GM12891 (cell line): ENCODE measurements at regions not wholly inside any gene's neighbourhood (a gene's known extent, or its start where the extent isn't known, plus 50 kb on each side); places are given as distances from the start of the nearest gene placed in this dataset.

ENCODE experiments used
- DNase-seq: peaks from one replicate; pipeline ENCODE4 v3.0.0; 2011; ENCODE audit warnings: low spot score; ENCODE audit not compliant: insufficient read length
- FAIRE-seq: peaks from 2 replicates; lab custom pipeline; 2011; peaks lifted over from hg19 to GRCh38; lab: Jason Lieb, UNC
- PAX5 ChIP-seq: IDR thresholded peaks from 2 replicates; pipeline ENCODE4 v1.6.1; 2011; ENCODE audit warnings: low read length, moderate library complexity, mild to moderate bottlenecking; ENCODE audit not compliant: insufficient read depth, severe bottlenecking
- POLR2A ChIP-seq: IDR thresholded peaks from 2 replicates; pipeline ENCODE4 v1.6.1; 2011; ENCODE audit warnings: low read depth, low read length, control low read depth
- POLR2AphosphoS5 ChIP-seq: IDR thresholded peaks from 2 replicates; pipeline ENCODE4 v1.6.1; 2011; ENCODE audit warnings: low read depth, low read length, control low read depth
- POU2F2 ChIP-seq: IDR thresholded peaks from 2 replicates; pipeline ENCODE4 v1.6.1; 2011; ENCODE audit warnings: low read depth, mild to moderate bottlenecking, control low read depth, low read length, moderate library complexity
- SPI1 ChIP-seq: IDR thresholded peaks from 2 replicates; pipeline ENCODE4 v1.6.1; 2011; ENCODE audit warnings: low read depth, low read length, control low read depth
- TAF1 ChIP-seq: IDR thresholded peaks from 2 replicates; pipeline ENCODE4 v1.6.1; 2011; ENCODE audit warnings: low read depth, low read length, control low read depth

GRCh38 chr13:33340631-33341030 is 55.1 kb upstream of the STARD13 start:
- no peak for DNase-seq
- no peak for TF ChIP-seq SPI1
- no peak for TF ChIP-seq TAF1
- no peak for TF ChIP-seq PAX5
- TF ChIP-seq POLR2AphosphoS5 = no peak
- TF ChIP-seq POLR2A = no peak
- no peak for FAIRE-seq

DNA sequence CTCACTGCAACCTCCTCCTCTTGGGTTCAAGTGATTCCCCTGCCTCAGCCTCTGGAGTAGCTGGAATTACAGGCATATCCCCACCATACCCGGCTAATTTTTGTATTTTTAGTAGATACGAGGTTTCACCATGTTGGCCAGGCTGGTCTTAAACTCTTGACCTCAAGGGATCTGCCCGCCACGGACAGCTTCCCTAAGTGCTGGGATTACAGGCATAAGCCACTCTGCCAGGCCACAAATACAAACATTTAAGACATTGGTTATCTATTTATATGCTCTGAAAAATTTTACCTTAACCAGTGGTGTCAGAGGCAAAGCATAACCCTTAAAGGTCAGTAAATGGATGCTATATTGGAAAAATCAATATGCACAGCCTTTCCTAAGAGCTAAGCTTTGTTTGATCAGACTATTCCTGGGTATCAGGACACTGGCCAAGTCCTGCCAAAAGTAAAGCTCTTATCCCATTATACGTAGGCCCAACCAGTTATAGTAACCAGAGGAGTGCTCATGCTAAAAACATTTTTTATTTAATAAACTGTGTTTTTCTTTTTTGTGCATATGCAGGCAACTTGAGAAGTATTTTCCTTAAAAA is 56.4 kb upstream of the STARD13 start:
- FAIRE-seq = no peak

DNA sequence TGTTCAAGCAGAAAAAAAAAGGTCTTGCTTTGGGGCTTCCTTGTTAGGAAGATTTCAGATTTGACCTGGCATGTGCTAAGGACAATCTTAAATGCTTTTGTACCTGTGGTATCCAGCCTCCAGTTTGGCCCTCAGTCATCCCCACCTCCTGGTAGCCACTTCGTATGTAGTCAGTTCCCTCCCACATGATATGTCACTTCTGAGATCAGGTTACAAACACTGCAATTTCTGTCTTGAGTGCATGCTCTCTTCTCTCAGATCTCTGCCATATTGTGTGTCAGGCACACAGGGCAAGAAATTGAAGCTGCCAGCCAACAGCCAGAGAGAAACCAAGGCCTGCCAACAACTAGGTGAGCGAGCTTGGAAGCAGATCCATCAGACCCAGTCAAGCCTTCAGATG is 60.3 kb upstream of the STARD13 start:
- peak; percentile 9 for FAIRE-seq
- no peak for TF ChIP-seq POU2F2
- no peak for TF ChIP-seq POLR2AphosphoS5
- no peak for TF ChIP-seq POLR2A
- no peak for TF ChIP-seq TAF1
- no peak for TF ChIP-seq PAX5
- no peak for TF ChIP-seq SPI1
- DNase-seq = no peak

More for the DNA sequence above, 56.4 kb upstream of the STARD13 start:
- TF ChIP-seq POLR2A = no peak
- DNase-seq = no peak

- no peak for DNase-seq
- no peak for TF ChIP-seq PAX5
- no peak for TF ChIP-seq POLR2AphosphoS5
- TF ChIP-seq SPI1 = no peak
- no peak for TF ChIP-seq POU2F2
- TF ChIP-seq POLR2A = no peak
- TF ChIP-seq TAF1 = no peak
- FAIRE-seq = no peak
These were observed 62.3 kb upstream of the STARD13 start for GRCh38 chr13:33347861-33348260.

- TF ChIP-seq PAX5 (no peak), POLR2AphosphoS5 (no peak), TAF1 (no peak), SPI1 (no peak), POLR2A (no peak), POU2F2 (no peak)
- FAIRE-seq = no peak
- DNase-seq = no peak
These were observed 62.8 kb upstream of the STARD13 start for GRCh38 chr13:33348366-33348765.

DNA sequence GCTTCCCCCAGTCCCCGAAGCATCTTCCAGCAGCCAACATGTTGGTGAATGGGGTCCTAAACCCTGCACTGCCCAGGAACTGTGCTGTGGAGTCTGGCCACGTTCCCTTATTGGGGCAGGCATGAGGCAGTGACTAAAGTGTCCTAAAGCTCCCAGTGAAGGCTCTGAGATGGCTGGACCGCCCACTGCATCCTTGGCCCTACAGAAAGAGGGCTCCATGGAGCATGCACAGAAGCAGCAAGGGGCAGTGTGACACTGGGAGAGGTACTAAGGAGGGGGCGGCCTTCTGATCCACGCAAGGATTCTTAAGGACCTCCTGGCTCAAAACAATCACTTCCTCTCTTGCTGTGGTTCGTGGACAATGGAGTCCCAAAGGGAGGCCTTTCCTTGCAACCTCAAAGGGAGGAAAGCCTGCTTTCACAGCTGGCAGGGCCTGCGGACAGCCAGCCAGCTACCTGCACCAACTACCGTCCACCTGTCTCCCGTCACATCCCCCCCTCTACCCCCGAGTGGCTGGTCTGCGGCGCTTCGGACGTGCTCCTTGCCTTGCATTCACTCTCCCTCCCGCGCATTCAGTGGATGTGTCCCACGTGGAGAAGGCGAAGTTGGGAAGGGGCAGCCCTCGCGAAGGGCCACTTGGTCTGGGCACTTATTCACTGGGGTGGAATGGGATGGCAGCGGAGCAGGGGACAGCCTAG is 63.9 kb upstream of the STARD13 start:
- TF ChIP-seq POLR2A = no peak
- no peak for TF ChIP-seq POLR2AphosphoS5
- TF ChIP-seq TAF1 = no peak
- no peak for TF ChIP-seq POU2F2
- TF ChIP-seq SPI1 = no peak
- no peak for TF ChIP-seq PAX5
- FAIRE-seq = no peak

DNA sequence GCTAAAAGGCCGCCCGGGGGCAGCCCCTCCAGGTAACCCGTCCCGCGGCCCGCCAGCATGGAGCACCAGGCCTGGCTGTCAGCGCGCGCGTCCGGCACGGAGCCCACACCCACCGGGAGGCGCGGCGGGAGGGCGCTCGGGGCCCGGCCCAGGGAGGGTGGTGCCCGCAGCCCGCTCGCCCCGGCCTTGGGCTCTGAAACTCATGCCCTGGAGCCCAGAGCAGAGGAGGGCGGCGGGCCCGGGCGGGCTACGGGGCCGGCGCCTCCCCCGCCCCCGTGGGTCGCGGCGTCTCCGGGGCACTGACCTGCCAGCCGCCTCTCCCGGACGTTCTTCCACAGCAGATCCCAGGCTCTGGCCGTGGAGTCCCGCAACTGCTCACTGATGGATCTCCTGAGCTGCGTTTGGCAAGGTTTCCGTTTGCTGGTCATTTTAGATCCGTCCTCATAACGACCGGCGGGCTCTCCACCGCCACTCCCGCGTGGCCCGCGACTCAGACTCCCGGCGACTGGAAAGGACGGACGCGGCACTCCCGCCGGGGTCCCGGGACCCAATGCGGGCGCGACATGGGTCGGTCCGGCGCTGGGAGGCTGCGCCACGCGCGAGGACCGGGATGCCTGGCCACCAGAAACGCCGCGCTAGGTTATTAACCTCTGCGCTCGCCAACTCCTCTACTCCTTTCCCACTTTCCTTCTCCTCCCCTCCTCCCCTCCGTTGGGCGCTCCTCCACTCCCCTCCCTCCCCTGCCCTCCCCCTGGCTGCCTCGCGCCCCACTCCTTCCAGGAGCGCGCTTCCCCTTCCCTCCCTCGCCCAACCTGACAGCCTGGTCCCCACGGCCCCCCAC is 64.7 kb upstream of the STARD13 start:
- no peak for TF ChIP-seq POU2F2
- no peak for TF ChIP-seq SPI1
- FAIRE-seq (no peak), DNase-seq (peak; percentile 19)

More for the DNA sequence above, 63.9 kb upstream of the STARD13 start:
- DNase-seq = no peak

- DNase-seq (no peak), FAIRE-seq (no peak)
- TF ChIP-seq PAX5 = no peak
- TF ChIP-seq TAF1 = no peak
- TF ChIP-seq POLR2A = no peak
- no peak for TF ChIP-seq POU2F2
- no peak for TF ChIP-seq POLR2AphosphoS5
- TF ChIP-seq SPI1 = no peak
These were observed 65.8 kb upstream of the STARD13 start for GRCh38 chr13:33351319-33351718.

- DNase-seq = no peak
- no peak for FAIRE-seq
- TF ChIP-seq POLR2AphosphoS5 = no peak
- no peak for TF ChIP-seq POU2F2
- TF ChIP-seq POLR2A = no peak
- TF ChIP-seq PAX5 = no peak
- no peak for TF ChIP-seq SPI1
- no peak for TF ChIP-seq TAF1
These were observed 66.5 kb upstream of the STARD13 start for GRCh38 chr13:33352041-33352440.

GRCh38 chr13:33352526-33352925 is 67.0 kb upstream of the STARD13 start:
- FAIRE-seq (no peak), DNase-seq (no peak)
- TF ChIP-seq POLR2AphosphoS5 = no peak
- no peak for TF ChIP-seq SPI1
- TF ChIP-seq TAF1 = no peak
- no peak for TF ChIP-seq PAX5
- TF ChIP-seq POLR2A = no peak
- no peak for TF ChIP-seq POU2F2
